ENCODE measurements at regions not wholly inside any gene's neighbourhood (a gene's known extent, or its start where the extent isn't known, plus 50 kb on each side); places are given as distances from the start of the nearest gene placed in this dataset.

DNA sequence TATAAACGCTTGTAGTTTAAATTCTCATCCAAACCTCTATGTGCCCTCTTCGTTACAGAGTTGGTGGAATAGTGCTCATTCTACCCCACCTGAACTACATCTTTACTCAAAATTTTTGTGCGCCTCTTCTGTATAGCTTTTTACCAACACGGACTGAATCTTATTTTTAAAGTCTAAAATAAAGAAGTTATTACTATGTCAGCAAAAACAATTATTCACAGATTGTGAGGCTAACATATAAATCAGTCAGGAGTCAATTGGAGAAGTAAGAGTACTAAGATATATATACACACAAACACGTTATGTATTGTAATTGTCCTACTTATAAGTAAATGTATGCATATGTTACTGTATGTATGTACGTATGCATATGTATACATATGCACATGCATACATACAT, 274.9 kb upstream of the ADGRL4 start:
- TF ChIP-seq CTCF (IDR thresholded peaks at IDR 0.05 in 8 of 11, conservative IDR thresholded peaks at IDR 0.05 in 3 of 11) (no peak), POLR2A (IDR thresholded peaks at IDR 0.05) (no peak)
